ENCODE measurements at regions not wholly inside any gene's neighbourhood (a gene's known extent, or its start where the extent isn't known, plus 50 kb on each side); places are given as distances from the start of the nearest gene placed in this dataset.
"Not testable (repeated sequence)": the region's sequence is repeated elsewhere in the genome, so short reads cannot be mapped to it uniquely, and the experiment has no call there.

DNA sequence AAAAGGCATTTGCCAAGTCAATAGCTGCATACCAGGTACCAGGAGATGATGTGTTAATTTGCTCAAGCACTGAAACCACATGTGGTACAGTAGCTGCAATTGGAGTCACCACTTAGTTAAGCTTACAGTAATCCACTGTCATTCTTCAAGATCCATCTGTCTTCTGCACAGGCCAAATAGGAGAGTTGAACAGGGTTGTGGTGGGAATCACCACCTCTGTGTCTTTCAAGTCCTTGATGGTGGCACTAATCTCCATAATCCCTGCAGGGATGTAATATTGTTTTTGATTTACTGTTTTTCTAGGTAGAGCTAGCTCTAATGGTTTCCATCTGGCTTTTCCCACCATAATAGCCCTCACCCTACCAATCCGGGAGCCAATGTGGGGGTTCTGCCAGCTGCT lies 91.9 kb downstream of the FCRL5 start:
- DNase-seq = no peak

DNA sequence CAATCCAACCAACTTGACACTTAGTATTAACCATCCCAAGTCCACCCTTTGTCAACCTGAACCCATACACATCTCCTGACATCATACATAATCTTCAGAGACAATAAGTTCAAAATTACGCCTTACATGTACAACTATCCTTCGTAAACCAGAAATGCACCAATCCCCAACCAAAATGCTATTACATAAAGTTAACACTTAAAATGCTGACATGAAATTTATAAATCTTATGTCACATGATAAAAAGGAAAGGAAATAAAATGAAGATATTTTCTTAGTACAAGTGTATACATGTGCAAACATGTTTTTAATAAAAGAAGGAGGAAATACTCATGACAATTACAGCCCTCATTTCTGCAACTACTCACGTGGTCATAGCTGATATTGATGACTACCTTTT lies 95.0 kb downstream of the FCRL5 start:
- DNase-seq = no peak

- DNase-seq = no peak
Measured at GRCh38 chr1:157455318-157455717, 97.0 kb downstream of the FCRL5 start.

GRCh38 chr1:157450106-157450505 lies 102.2 kb downstream of the FCRL5 start:
- DNase-seq = no peak

- DNase-seq = no peak
Measured at GRCh38 chr1:157448636-157449035, 103.7 kb downstream of the FCRL5 start.

- not testable (repeated sequence) for DNase-seq
Measured at GRCh38 chr1:157446356-157446755, 106.0 kb downstream of the FCRL5 start.

DNA sequence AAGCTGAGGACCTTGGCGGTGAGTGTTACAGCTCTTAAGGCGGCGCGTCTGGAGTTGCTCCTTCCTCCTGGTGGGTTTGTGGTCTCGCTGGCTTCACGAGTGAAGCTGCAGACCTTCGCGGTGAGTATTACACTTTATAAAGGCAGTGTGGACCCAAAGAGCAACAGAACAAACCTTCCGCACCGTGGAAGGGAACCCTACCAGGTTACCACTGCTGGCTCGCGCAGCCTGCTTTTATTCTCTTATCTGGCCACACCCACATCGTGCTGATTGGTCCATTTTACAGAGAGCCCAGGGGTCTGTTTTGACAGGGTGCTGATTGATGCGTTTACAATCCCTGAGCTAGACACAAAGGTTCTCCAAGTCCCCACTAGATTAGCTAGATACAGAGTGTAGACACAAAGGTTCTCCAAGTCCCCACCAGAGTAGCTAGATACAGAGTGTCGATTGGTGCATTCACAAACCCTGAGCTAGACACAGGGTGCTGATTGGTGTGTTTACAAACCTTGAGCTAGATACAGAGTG lies 106.6 kb downstream of the FCRL5 start:
- DNase-seq = not testable (repeated sequence)

GRCh38 chr1:157442065-157442464 lies 110.2 kb downstream of the FCRL5 start:
- DNase-seq = no peak

- no peak for DNase-seq
Measured at GRCh38 chr1:157439302-157439954, 112.9 kb downstream of the FCRL5 start.

DNA sequence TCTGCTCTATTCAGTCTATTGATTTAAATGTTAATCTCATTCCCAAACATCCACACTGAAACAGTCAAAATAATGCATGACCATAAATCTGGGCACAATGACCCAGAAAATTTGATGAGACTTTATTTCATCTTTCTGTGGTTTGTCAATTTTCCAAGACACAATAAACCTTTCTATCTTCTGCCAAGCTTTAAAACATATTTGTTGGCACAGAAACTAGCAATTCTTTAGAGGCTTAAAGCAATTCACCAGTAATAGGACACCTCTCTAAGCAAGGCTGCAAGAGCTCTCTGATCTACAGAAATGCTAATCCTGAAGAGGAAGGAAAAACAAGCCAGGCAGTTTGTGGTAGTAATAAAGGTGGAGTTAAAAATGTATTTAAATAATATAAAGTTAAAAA lies 113.7 kb downstream of the FCRL5 start:
- DNase-seq = no peak

DNA sequence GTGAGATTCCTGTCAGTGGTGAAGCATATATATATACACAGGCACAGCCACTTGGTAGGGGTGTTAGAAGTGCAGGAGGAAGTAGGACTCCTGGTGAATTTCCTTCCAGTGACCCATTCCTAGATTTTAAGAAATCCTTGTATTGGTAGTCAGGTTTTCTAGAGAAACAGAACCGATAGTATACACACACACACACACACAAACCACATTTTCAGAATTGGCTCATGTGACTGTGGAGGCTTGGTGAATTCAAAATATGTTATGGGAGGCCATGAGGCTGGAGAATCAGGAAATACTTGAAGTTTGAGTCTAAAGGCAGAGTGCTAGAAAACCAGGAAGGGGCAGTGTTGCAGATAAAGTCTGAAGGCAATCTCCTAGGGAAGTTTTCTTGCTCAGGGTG lies 114.2 kb downstream of the FCRL5 start:
- no peak for DNase-seq

- no peak for DNase-seq
Measured at GRCh38 chr1:157437296-157437695, 115.0 kb downstream of the FCRL5 start.

DNA sequence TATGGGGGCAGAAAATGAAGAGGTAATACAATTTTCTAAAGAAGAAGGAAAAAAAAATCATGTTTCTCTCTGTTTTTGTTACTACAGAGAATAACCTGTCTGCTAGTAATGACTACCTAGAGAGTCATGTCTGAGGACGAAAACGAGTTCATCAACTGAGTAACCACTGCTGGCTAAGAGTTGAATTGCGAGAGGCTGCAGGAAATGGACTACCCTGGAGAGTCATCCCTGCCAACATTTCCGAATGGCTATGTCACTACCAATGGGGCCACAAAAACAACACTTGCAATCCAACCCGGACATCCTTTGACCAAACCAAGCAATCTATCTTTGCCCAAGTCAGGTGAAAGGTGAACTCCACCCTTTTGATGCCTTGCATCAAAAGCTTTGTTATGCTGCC lies 120.6 kb downstream of the FCRL5 start:
- DNase-seq = no peak

- no peak for DNase-seq
Measured at GRCh38 chr1:157429601-157430240, 122.6 kb downstream of the FCRL5 start.

DNA sequence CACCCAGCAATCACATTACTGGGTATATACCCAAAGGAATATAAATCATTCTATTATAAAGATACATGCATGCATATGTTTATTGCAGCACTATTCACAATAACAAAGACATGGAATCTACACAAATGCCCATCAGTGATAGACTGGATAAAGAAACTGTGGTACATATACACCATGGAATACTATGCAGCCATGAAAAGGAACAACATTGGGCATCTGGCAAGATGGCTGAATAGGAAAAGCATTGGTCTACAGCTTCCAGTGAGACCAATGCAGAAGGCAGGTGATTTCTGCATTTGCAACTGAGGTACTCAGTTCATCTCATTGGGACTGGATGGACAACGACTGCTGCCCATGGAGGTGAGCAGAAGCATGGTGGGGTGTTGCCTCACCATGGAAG lies 128.6 kb downstream of the FCRL5 start:
- not testable (repeated sequence) for DNase-seq

- DNase-seq = no peak
Measured at GRCh38 chr1:157419845-157420542, 132.3 kb downstream of the FCRL5 start.

DNA sequence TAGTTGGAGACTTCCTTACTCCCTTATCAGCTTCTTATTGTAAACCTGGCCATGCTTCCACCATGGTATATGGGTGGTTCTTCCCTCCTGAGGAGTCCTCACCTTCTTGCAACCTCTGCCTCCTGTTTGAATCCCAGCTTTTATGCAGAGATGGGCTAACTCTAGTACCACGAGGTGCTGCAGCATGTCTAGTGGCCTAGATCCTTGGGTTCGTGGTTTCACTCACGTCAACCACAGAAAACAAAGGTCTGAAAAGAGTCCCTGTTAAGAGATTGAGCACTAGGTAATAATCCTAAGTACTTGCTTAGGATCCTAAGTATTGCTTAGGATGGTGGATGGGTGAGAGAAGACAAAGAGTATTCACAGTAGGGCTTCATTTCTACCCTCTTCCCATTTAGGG lies 133.7 kb downstream of the FCRL5 start:
- DNase-seq = no peak

DNA sequence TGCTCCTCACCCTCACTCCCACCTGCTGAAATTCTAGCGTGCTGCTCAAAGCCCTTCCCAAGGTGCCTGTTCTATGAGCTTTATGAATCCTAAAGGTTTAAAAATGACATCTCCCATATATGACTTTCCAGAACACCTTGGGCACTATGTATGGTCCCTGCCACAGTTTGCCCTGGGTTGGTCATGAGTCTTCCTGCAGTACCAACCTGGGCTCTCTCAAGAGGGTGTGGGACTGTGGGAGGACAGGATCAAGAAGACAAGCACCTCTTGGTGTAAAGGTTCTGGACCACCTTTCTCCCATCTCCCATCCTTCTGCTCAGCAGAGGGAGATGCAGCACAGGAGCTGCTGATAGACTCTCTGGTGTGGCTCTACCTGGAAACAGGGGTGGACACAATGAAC lies 134.1 kb downstream of the FCRL5 start:
- DNase-seq = no peak

DNA sequence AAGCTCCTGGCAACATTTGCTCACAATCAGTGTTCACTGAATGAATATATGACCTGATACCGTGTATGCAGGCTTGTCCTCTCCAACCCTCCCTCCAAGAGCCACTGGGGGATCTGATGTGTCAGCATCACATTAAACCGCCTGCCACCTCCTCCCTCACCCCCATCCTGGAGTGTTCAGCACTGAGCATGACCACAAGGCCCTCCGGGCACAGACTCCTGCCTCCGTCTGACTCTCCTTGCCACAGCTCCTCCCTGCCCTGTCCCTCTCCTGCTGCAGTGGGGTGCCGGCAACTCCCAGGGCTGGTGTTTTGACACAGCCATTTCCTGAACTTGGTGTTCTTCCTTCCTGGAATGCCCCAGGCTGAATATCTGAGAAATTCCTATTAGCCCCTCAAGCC lies 136.7 kb downstream of the FCRL5 start:
- DNase-seq = no peak

GRCh38 chr1:157412308-157412707 lies 140.0 kb downstream of the FCRL5 start:
- no peak for DNase-seq

- DNase-seq = no peak
Measured at GRCh38 chr1:157411769-157412168, 140.5 kb downstream of the FCRL5 start.

DNA sequence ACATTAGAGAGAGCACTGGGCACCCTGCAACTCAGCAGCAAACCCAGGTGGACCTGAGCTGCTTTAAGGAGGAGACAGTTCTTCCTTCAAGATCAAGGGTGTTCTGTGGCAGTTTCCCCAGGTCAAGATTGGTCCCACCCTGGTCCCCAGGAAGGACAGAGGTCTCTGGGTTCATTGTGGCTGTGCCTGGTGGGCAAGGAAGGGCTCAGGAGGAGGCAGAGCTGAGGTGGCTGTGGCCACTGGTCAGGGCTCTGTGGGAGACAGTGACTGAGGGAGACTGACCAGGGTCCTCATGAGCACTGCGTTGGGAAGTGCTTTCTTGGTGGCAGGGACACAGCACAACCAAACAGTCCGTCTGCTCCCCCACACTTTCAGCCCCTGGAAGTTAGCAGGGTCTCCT lies 141.3 kb downstream of the FCRL5 start:
- DNase-seq = no peak

- no peak for DNase-seq
Measured at GRCh38 chr1:157410457-157410856, 141.9 kb downstream of the FCRL5 start.

All from right lung (tissue), 2 donors.